T47D (cell line): ENCODE measurements at regions not wholly inside any gene's neighbourhood (a gene's known extent, or its start where the extent isn't known, plus 50 kb on each side); places are given as distances from the start of the nearest gene placed in this dataset.
A peak's percentile ranks its signal among the peaks of the same experiment; 100 is the strongest.

Experiments
- DNase-seq, 2 experiments: peaks; one replicate each; pipeline versions ENCODE4 v3.0.0 to v3.0.0-alpha.2; 2011 to 2012; ENCODE audit warnings: low read depth in 1 of 2, low spot score in 1 of 2
- JUND ChIP-seq: IDR thresholded peaks from 2 replicates; pipeline ENCODE4 v1.6.1; 2012; ENCODE audit warnings: low read depth
- in situ Hi-C: cut with HindIII; loops from 2 replicates; pipeline ENCODE4 v1.10.0; 2016; ENCODE audit warnings: low sequenced_read_pairs, low pct_unique_long_range_greater_than_20kb

- no peak for TF ChIP-seq JUND
- no peak for DNase-seq
- in situ Hi-C loops, result no loop called here
Measured at GRCh38 chr21:24649691-24650090, 957.6 kb downstream of the MRPL39 start.

- DNase-seq, result no peak
- no peak for TF ChIP-seq JUND
- in situ Hi-C loops, result no loop called here
Measured at GRCh38 chr21:24636696-24637095, 970.6 kb downstream of the MRPL39 start.

- TF ChIP-seq JUND, result no peak
- in situ Hi-C loops, result no loop called here
- no peak for DNase-seq
Measured at GRCh38 chr21:24634749-24635148, 972.5 kb downstream of the MRPL39 start.

- DNase-seq, result no peak
- no peak for TF ChIP-seq JUND
- in situ Hi-C loops, result no loop called here
Measured at GRCh38 chr21:24628536-24628935, 978.7 kb downstream of the MRPL39 start.

GRCh38 chr21:24628046-24628445 lies 979.2 kb downstream of the MRPL39 start:
- TF ChIP-seq JUND, result no peak
- in situ Hi-C loops, result no loop called here
- no peak for DNase-seq

GRCh38 chr21:24617819-24618218 lies 989.5 kb downstream of the MRPL39 start:
- DNase-seq, result no peak
- TF ChIP-seq JUND, result no peak
- in situ Hi-C loops, result no loop called here

- peak in 1 of 2 experiments; percentile 49 for DNase-seq
- TF ChIP-seq JUND, result no peak
- in situ Hi-C loops, result no loop called here
Measured at GRCh38 chr21:24594082-24594481, 1013.2 kb downstream of the MRPL39 start.

- in situ Hi-C loops, result no loop called here
- no peak for DNase-seq
- no peak for TF ChIP-seq JUND
Measured at GRCh38 chr21:24590261-24590660, 1017.0 kb downstream of the MRPL39 start.

- DNase-seq, result no peak
- TF ChIP-seq JUND, result no peak
- in situ Hi-C loops, result no loop called here
Measured at GRCh38 chr21:24583473-24583872, 1023.8 kb downstream of the MRPL39 start.

- no peak for TF ChIP-seq JUND
- DNase-seq, result no peak
- in situ Hi-C loops, result no loop called here
Measured at GRCh38 chr21:24577301-24577700, 1030.0 kb downstream of the MRPL39 start.

- TF ChIP-seq JUND, result no peak
- no peak for DNase-seq
- in situ Hi-C loops, result no loop called here
Measured at GRCh38 chr21:24561291-24561690, 1046.0 kb downstream of the MRPL39 start.

- in situ Hi-C loops, result no loop called here
- no peak for DNase-seq
- TF ChIP-seq JUND, result no peak
Measured at GRCh38 chr21:24552491-24552890, 1054.8 kb downstream of the MRPL39 start.

GRCh38 chr21:24545807-24546361 lies 1061.4 kb downstream of the MRPL39 start:
- in situ Hi-C loops, result no loop called here
- no peak for TF ChIP-seq JUND
- DNase-seq, result no peak

- TF ChIP-seq JUND, result no peak
- in situ Hi-C loops, result no loop called here
- DNase-seq, result peak; percentile 8 to 36
Measured at GRCh38 chr21:24514081-24514733, 1093.1 kb downstream of the MRPL39 start.
